H1 (cell line): ENCODE measurements at regions not wholly inside any gene's neighbourhood (a gene's known extent, or its start where the extent isn't known, plus 50 kb on each side); places are given as distances from the start of the nearest gene placed in this dataset.

Experiments
- CTCF ChIA-PET: fragments of 300-600 bp; sonication (Branson Sonifier 250); formaldehyde crosslinking; loops from one replicate; lab custom pipeline; 2021; ENCODE audit not compliant: partially characterized antibody; lab: Charles Lee
- POLR2A ChIA-PET: fragments of 300-600 bp; sonication (Branson Sonifier 250); formaldehyde crosslinking; loops from one replicate; lab custom pipeline; 2021; ENCODE audit warnings: inconsistent platforms; ENCODE audit not compliant: partially characterized antibody; lab: Charles Lee
- DNase-seq, 2 experiments: peaks; one replicate each; pipeline versions ENCODE4 v3.0.0 to v3.0.0-alpha.2; 2010 to 2022; ENCODE audit warnings: low spot score in 2 of 2, low read depth in 1 of 2, mixed read lengths in 1 of 2
- FAIRE-seq: peaks from 2 replicates; lab custom pipeline; 2011; peaks lifted over from hg19 to GRCh38; lab: Jason Lieb, UNC
- H2AFZ ChIP-seq: 2 replicates; pipeline ENCODE4 v1.8.1; 2012; ENCODE audit warnings: low read length, inconsistent platforms
- H2AK5ac ChIP-seq: 2 replicates; pipeline ENCODE4 v1.6.1; 2013; ENCODE audit warnings: low read depth, low read length
- H2BK120ac ChIP-seq: replicated peaks from 2 replicates; pipeline ENCODE3; 2013; ENCODE audit warnings: low read depth, low read length, inconsistent platforms
- H2BK12ac ChIP-seq: 2 replicates; pipeline ENCODE4 v1.6.1; 2013; ENCODE audit warnings: low read depth, low read length
- H2BK15ac ChIP-seq: 2 replicates; pipeline ENCODE4 v1.6.1; 2013; ENCODE audit warnings: low read length
- H2BK20ac ChIP-seq: 2 replicates; pipeline ENCODE4 v1.6.1; 2013; ENCODE audit warnings: low read length
- H2BK5ac ChIP-seq: 2 replicates; pipeline ENCODE4 v1.6.1; 2013; ENCODE audit warnings: low read depth, low read length
- H3K14ac ChIP-seq: 2 replicates; pipeline ENCODE4 v1.6.1; 2013; ENCODE audit warnings: inconsistent platforms; ENCODE audit not compliant: insufficient read length
- H3K18ac ChIP-seq: 2 replicates; pipeline ENCODE4 v1.6.1; 2013; ENCODE audit warnings: low read length; ENCODE audit errors: extremely low read depth
- H3K23ac ChIP-seq: 2 replicates; pipeline ENCODE4 v1.6.1; 2013; ENCODE audit warnings: inconsistent platforms; ENCODE audit not compliant: insufficient read length
- H3K23me2 ChIP-seq: 2 replicates; pipeline ENCODE4 v1.6.1; 2013; ENCODE audit warnings: low read depth, low read length
- H3K27ac ChIP-seq: 2 replicates; pipeline ENCODE4 v1.6.1; 2011; ENCODE audit warnings: low read depth, low read length, inconsistent platforms
- H3K27me3 ChIP-seq, 4 experiments: replicated peaks in 1 of 4; 1 replicate in 1 of 4; 2 replicates in 3 of 4; pipeline versions ENCODE4 v1.6.1 to v1.8.1; 2011 to 2013; ENCODE audit warnings: low read length in 3 of 4, mild to moderate bottlenecking in 3 of 4, inconsistent platforms in 2 of 4, mixed read lengths in 2 of 4, moderate library complexity in 1 of 4; ENCODE audit not compliant: control insufficient read depth in 3 of 4, insufficient read depth in 3 of 4; ENCODE audit errors: extremely low read depth in 1 of 4
- H3K36me3 ChIP-seq, 4 experiments: 2 replicates each; pipeline versions ENCODE4 v1.6.1 to v1.8.1; 2011 to 2013; ENCODE audit warnings: mild to moderate bottlenecking in 4 of 4, low read length in 3 of 4, moderate library complexity in 2 of 4, control low read depth in 1 of 4, inconsistent platforms in 1 of 4; ENCODE audit not compliant: insufficient read depth in 4 of 4, control insufficient read depth in 2 of 4
- H3K4ac ChIP-seq: replicated peaks from 2 replicates; pipeline ENCODE3; 2013; ENCODE audit warnings: low read length, low read depth, mixed read lengths, inconsistent platforms; ENCODE audit not compliant: insufficient read length
- H3K4me1 ChIP-seq, 4 experiments: replicated peaks in 1 of 4; 1 replicate in 1 of 4; 2 replicates in 3 of 4; pipeline versions ENCODE4 v1.6.1 to v1.8.1; 2011 to 2013; ENCODE audit warnings: low read length in 3 of 4, inconsistent platforms in 2 of 4, mixed read lengths in 1 of 4; ENCODE audit not compliant: insufficient read depth in 4 of 4, control insufficient read depth in 3 of 4
- H3K4me2 ChIP-seq, 2 experiments: 2 replicates each; pipeline versions ENCODE4 v1.6.1 to v1.8.1; 2011 to 2013; ENCODE audit warnings: low read depth in 2 of 2, low read length in 2 of 2, control low read depth in 1 of 2, inconsistent platforms in 1 of 2, mild to moderate bottlenecking in 1 of 2; ENCODE audit not compliant: insufficient read depth in 1 of 2
- H3K4me3 ChIP-seq, 4 experiments: fragments of 200-600, 300-600 bp in 1 of 4; sonication (generic), shearing (Covaris generic), sonication (Bioruptor Twin) in 1 of 4; 2 replicates each; pipeline versions ENCODE4 v1.5.1 to v1.8.1; 2011 to 2016; ENCODE audit warnings: low read length in 4 of 4, low read depth in 3 of 4, control low read depth in 2 of 4, inconsistent platforms in 2 of 4, mild to moderate bottlenecking in 2 of 4, mixed read lengths in 1 of 4, moderate library complexity in 1 of 4; ENCODE audit not compliant: insufficient read depth in 2 of 4; ENCODE audit errors: extremely low read depth in 1 of 4
- H3K56ac ChIP-seq: replicated peaks from 2 replicates; pipeline ENCODE3; 2013; ENCODE audit warnings: low read depth, mild to moderate bottlenecking, mixed read lengths, low read length, inconsistent platforms; ENCODE audit not compliant: insufficient read length
- H3K79me1 ChIP-seq: 2 replicates; pipeline ENCODE4 v1.6.1; 2013; ENCODE audit warnings: low read depth, low read length, control low read depth
- H3K79me2 ChIP-seq, 2 experiments: 2 replicates each; pipeline versions ENCODE4 v1.6.1 to v1.8.1; 2012 to 2013; ENCODE audit warnings: low read length in 2 of 2, mild to moderate bottlenecking in 2 of 2, inconsistent platforms in 1 of 2; ENCODE audit not compliant: insufficient read depth in 2 of 2, control insufficient read depth in 1 of 2
- H3K9ac ChIP-seq, 4 experiments: replicated peaks in 1 of 4; 1 replicate in 1 of 4; 2 replicates in 3 of 4; pipeline versions ENCODE4 v1.6.1 to v1.8.1; 2011 to 2013; ENCODE audit warnings: low read depth in 3 of 4, low read length in 3 of 4, control low read depth in 2 of 4, mild to moderate bottlenecking in 2 of 4, moderate library complexity in 2 of 4, inconsistent platforms in 1 of 4; ENCODE audit errors: extremely low read depth in 1 of 4
- H3K9me3 ChIP-seq, 2 experiments: 2 replicates each; pipeline versions ENCODE4 v1.6.1 to v1.8.1; 2012 to 2013; ENCODE audit warnings: mild to moderate bottlenecking in 2 of 2, moderate library complexity in 2 of 2, control low read depth in 1 of 2, inconsistent platforms in 1 of 2, low read depth in 1 of 2, low read length in 1 of 2, mixed read lengths in 1 of 2; ENCODE audit not compliant: insufficient read depth in 2 of 2
- H4K20me1 ChIP-seq, 2 experiments: replicated peaks in 1 of 2; 2 replicates each; pipeline versions ENCODE3 to v1.8.1; 2011 to 2013; ENCODE audit warnings: inconsistent platforms in 2 of 2, low read length in 2 of 2, mild to moderate bottlenecking in 1 of 2; ENCODE audit not compliant: insufficient read depth in 2 of 2, control insufficient read depth in 1 of 2
- H4K5ac ChIP-seq: 2 replicates; pipeline ENCODE4 v1.6.1; 2013; ENCODE audit warnings: low read length, low read depth, mixed read lengths, inconsistent platforms; ENCODE audit not compliant: insufficient read length
- H4K8ac ChIP-seq: 2 replicates; pipeline ENCODE4 v1.8.0; 2013; ENCODE audit warnings: mild to moderate bottlenecking, moderate library complexity, low read length, inconsistent platforms; ENCODE audit not compliant: insufficient read depth; ENCODE audit errors: extremely low read depth
- H4K91ac ChIP-seq: replicated peaks from 2 replicates; pipeline ENCODE3; 2013; ENCODE audit warnings: low read length, mixed read lengths, inconsistent platforms; ENCODE audit not compliant: insufficient read length
- ASH2L ChIP-seq: fragments of 200-600, 300-600 bp; sonication (generic); IDR thresholded peaks from one replicate; pipeline ENCODE4 v1.7.1; 2017; ENCODE audit warnings: low read length
- BACH1 ChIP-seq: IDR thresholded peaks from 2 replicates; pipeline ENCODE4 v1.6.1; 2012; ENCODE audit warnings: low read length, improper control_type of control experiment
- CBX5 ChIP-seq: fragments of 300-800, 300-1000 bp; sonication (generic); IDR thresholded peaks from 2 replicates; pipeline ENCODE4 v1.7.1; 2016; ENCODE audit warnings: antibody characterized with exemption, low read length, low read depth
- CEBPB ChIP-seq: IDR thresholded peaks from 2 replicates; pipeline ENCODE4 v1.6.1; 2012; ENCODE audit warnings: low read depth, low read length
- EP300 ChIP-seq, 2 experiments: IDR thresholded peaks; 1 replicate in 1 of 2; 2 replicates in 1 of 2; pipeline ENCODE4 v1.6.1; 2011 to 2012; ENCODE audit warnings: low read depth in 2 of 2, low read length in 2 of 2, mild to moderate bottlenecking in 2 of 2, borderline replicate concordance in 1 of 2, inconsistent platforms in 1 of 2, moderate library complexity in 1 of 2
- HDAC6 ChIP-seq: IDR thresholded peaks from one replicate; pipeline ENCODE4 v1.7.1; 2012; ENCODE audit warnings: low read depth, mild to moderate bottlenecking, inconsistent platforms, low read length, moderate library complexity
- JUND ChIP-seq: IDR thresholded peaks from 2 replicates; pipeline ENCODE4 v1.6.1; 2011; ENCODE audit warnings: mild to moderate bottlenecking, improper control_type of control experiment, low read length
- PHF8 ChIP-seq: fragments of 200-600 bp; sonication (generic); conservative IDR thresholded peaks from 2 replicates; pipeline ENCODE4 v1.7.1; 2012; ENCODE audit warnings: low read depth, mild to moderate bottlenecking, inconsistent platforms, low read length, moderate library complexity
- POLR2A ChIP-seq, 2 experiments: IDR thresholded peaks; 1 replicate in 1 of 2; 2 replicates in 1 of 2; pipeline ENCODE4 v1.6.1; 2011; ENCODE audit warnings: low read depth in 2 of 2, low read length in 2 of 2, mild to moderate bottlenecking in 2 of 2; ENCODE audit errors: control extremely low read depth in 1 of 2
- RXRA ChIP-seq: IDR thresholded peaks from 2 replicates; pipeline ENCODE4 v1.6.1; 2011; ENCODE audit warnings: low read depth, mild to moderate bottlenecking, low read length, moderate library complexity; ENCODE audit not compliant: insufficient read depth
- SIN3A ChIP-seq, 2 experiments: IDR thresholded peaks in 1 of 2; conservative IDR thresholded peaks in 1 of 2; 2 replicates each; pipeline ENCODE4 v1.6.1; 2011 to 2012; ENCODE audit warnings: low read length in 2 of 2, improper control_type of control experiment in 1 of 2, low read depth in 1 of 2, mild to moderate bottlenecking in 1 of 2
- TBP ChIP-seq: IDR thresholded peaks from 2 replicates; pipeline ENCODE4 v1.6.1; 2011; ENCODE audit warnings: low read depth, low read length, improper control_type of control experiment
- YY1 ChIP-seq: IDR thresholded peaks from 2 replicates; pipeline ENCODE4 v1.6.1; 2011; ENCODE audit warnings: low read depth, mild to moderate bottlenecking, low read length
- WGBS, 2 experiments: shearing (Covaris generic) in 1 of 2; methylation state at CpG; one replicate each; pipeline versions ENCODE4 v1.1.6 to v1.1.7; 2013 to 2015; ENCODE audit warnings: low lambda C conversion rate in 2 of 2, mixed read lengths in 2 of 2, inconsistent platforms in 1 of 2, low coverage in 1 of 2, missing lambda C conversion rate in 1 of 2; ENCODE audit not compliant: insufficient replicate concordance in 2 of 2, insufficient coverage in 1 of 2, insufficient read length in 1 of 2; ENCODE audit errors: extremely low coverage in 1 of 2, missing lambda C conversion rate in 1 of 2; 5-methylcytosine and 5-hydroxymethylcytosine counted together

GRCh38 chr12:105933671-105934665 is 204.8 kb downstream of the NUAK1 start:
- CTCF ChIA-PET: interaction anchor here (1.2 to 1.3 kb wide), 3 partner anchors 59 to 289 kb away, joined by 3 to 6 read pairs (median 4); no protein-coding TSS in a partner anchor
- no peak for DNase-seq
- TF ChIP-seq PHF8 (no peak), POLR2A (IDR thresholded peaks at IDR 0.05; ENCODE audit: control extremely low read depth in 1 of 2, low read depth in 2 of 2, low read length in 2 of 2) (no peak), HDAC6 (no peak), ASH2L (no peak), YY1 (no peak), RXRA (no peak), CEBPB (no peak), JUND (no peak), TBP (no peak), CBX5 (no peak), EP300 (IDR thresholded peaks at IDR 0.05; ENCODE audit: borderline replicate concordance in 1 of 2, low read depth in 2 of 2, low read length in 2 of 2) (no peak), BACH1 (no peak), SIN3A (conservative IDR thresholded peaks at IDR 0.05 in 1 of 2, IDR thresholded peaks at IDR 0.05 in 1 of 2; ENCODE audit: low read depth in 1 of 2, low read length in 2 of 2) (no peak)

More at GRCh38 chr12:105933671-105934665, 204.8 kb downstream of the NUAK1 start:
- no peak overlapping the region for H3K56ac ChIP-seq
- H4K5ac ChIP-seq: no peak overlapping the region
- H2BK12ac ChIP-seq: no peak overlapping the region
- H2BK120ac ChIP-seq: no peak overlapping the region
- H2BK5ac ChIP-seq: no peak overlapping the region
- H3K4me2 ChIP-seq: no peak overlapping the region
- FAIRE-seq: no peak
- no peak overlapping the region for H3K9ac ChIP-seq
- H3K23me2 ChIP-seq: no peaks in the 10 kb centered on the region
- no peak overlapping the region for H3K4me3 ChIP-seq
- H3K27me3 ChIP-seq: no peaks in the 10 kb centered on the region
- no peak overlapping the region for H2BK20ac ChIP-seq
- no peak overlapping the region for H2AK5ac ChIP-seq
- H3K36me3 ChIP-seq: no peaks in the 10 kb centered on the region
- no peak overlapping the region for H4K91ac ChIP-seq
- H2BK15ac ChIP-seq: no peak overlapping the region
- H3K79me1 ChIP-seq: no peaks in the 10 kb centered on the region
- no peak overlapping the region for H3K23ac ChIP-seq
- no peak overlapping the region for H2AFZ ChIP-seq
- WGBS, 2 experiments: 94% methylated on average over 13 of the region's 13 CpGs; no CpG with 5 or more reads in 1 of the 2 experiments
- H4K8ac ChIP-seq: no peak overlapping the region
- POLR2A ChIA-PET: no interaction called here
- H3K4me1 ChIP-seq: peaks cover 0 to 8% (median 6%) of the 10 kb centered on the region in 4 experiments; a peak in 4 of 7 replicates
- H4K20me1 ChIP-seq: no peaks in the 10 kb centered on the region
- no peaks in the 10 kb centered on the region for H3K9me3 ChIP-seq
- no peaks in the 10 kb centered on the region for H3K79me2 ChIP-seq
- no peak overlapping the region for H3K14ac ChIP-seq
- H3K27ac ChIP-seq: no peak overlapping the region
- no peak overlapping the region for H3K18ac ChIP-seq
- H3K4ac ChIP-seq: no peak overlapping the region
